HAP-1 (cell line): ENCODE measurements at regions not wholly inside any gene's neighbourhood (a gene's known extent, or its start where the extent isn't known, plus 50 kb on each side); places are given as distances from the start of the nearest gene placed in this dataset.

Source experiments
- DNase-seq, 2 experiments: peaks; one replicate each; pipeline ENCODE4 v3.0.0-alpha.2; 2016 to 2020; ENCODE audit warnings: low spot score in 2 of 2
- H3K27me3 ChIP-seq: fragments of 250-450 bp; sonication (Bioruptor Pico); 2 replicates; pipeline ENCODE4 v1.5.1; 2020; ENCODE audit warnings: low read depth, mild to moderate bottlenecking, moderate library complexity
- H3K36me3 ChIP-seq: fragments of 250-450 bp; sonication (Bioruptor Pico); replicated peaks from 2 replicates; pipeline ENCODE4 v1.5.1; 2020; ENCODE audit warnings: mild to moderate bottlenecking
- H3K4me1 ChIP-seq: fragments of 250-450 bp; sonication (Bioruptor Pico); 2 replicates; pipeline ENCODE4 v1.5.1; 2020; ENCODE audit warnings: mild to moderate bottlenecking
- H3K4me3 ChIP-seq: fragments of 250-450 bp; sonication (Bioruptor Pico); 2 replicates; pipeline ENCODE4 v1.5.1; 2020; ENCODE audit warnings: mild to moderate bottlenecking, moderate library complexity
- H3K9me3 ChIP-seq: fragments of 250-450 bp; sonication (Bioruptor Pico); 2 replicates; pipeline ENCODE4 v1.5.1; 2020; ENCODE audit warnings: mild to moderate bottlenecking, moderate library complexity
- in situ Hi-C: fragments of 300-500 bp; cut with MboI; formaldehyde crosslinking; loops from 3 replicates; pipeline ENCODE4 v1.14.3; 2020; ENCODE audit warnings: low sequenced_read_pairs, inconsistent platforms, mixed read lengths

DNA sequence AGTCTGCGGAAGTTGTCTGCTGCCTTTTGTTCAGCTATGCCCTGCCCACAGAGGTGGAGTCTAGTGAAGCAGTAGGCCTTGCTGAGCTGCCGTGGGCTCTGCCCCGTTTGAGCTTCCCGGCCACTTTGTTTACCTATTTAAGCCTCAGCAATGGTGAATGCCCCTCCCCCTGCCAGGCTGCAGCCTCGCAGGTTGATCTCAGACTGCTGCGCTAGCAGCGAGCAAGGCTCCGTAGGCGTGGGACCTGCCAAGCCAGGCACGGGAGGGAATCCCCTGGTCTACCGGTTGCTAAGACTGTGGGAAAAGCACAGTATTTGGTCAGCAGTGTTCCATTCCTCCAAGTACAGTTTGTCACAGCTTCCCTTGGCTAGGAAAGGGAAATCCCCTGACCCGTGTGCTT is 143.6 kb downstream of the DYRK2 start:
- H3K4me3 ChIP-seq = no peak overlapping the region
- in situ Hi-C loops = no loop called here
- no peaks in the 10 kb centered on the region for H3K4me1 ChIP-seq
- H3K36me3 ChIP-seq = no peaks in the 10 kb centered on the region
- no peaks in the 10 kb centered on the region for H3K27me3 ChIP-seq
- H3K9me3 ChIP-seq = no peaks in the 10 kb centered on the region
- DNase-seq = no peak

DNA sequence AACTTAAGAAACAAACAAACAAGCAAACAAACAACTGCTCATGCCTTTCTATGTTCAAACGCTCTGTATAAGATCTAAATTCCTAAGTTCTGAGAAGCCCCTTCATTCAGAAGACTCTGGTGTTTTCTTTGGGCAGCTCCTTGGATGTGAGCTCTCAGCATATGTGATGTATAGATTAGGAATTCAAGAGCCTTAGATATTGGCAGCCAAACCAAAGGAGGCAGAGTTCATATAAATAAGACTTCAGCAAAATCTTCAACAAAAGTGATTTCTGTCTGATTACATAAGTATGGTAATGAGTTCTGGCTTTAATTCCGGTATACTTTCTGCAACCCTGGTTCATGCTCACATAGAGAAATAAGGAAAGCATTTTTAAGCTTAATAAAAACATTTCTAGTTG is 145.6 kb downstream of the DYRK2 start:
- in situ Hi-C loops = no loop called here
- no peaks in the 10 kb centered on the region for H3K4me1 ChIP-seq
- DNase-seq = no peak

GRCh38 chr12:67795236-67795635 is 146.7 kb downstream of the DYRK2 start:
- in situ Hi-C loops = no loop called here
- Histone ChIP-seq H3K9me3 (no peaks in the 10 kb centered on the region), H3K27me3 (no peaks in the 10 kb centered on the region), H3K4me3 (no peak overlapping the region), H3K4me1 (no peaks in the 10 kb centered on the region), H3K36me3 (no peaks in the 10 kb centered on the region)
- DNase-seq = no peak

More for the DNA sequence above, 145.6 kb downstream of the DYRK2 start:
- H3K27me3 ChIP-seq = no peaks in the 10 kb centered on the region
- no peaks in the 10 kb centered on the region for H3K9me3 ChIP-seq
- H3K36me3 ChIP-seq = no peaks in the 10 kb centered on the region
- no peak overlapping the region for H3K4me3 ChIP-seq

DNA sequence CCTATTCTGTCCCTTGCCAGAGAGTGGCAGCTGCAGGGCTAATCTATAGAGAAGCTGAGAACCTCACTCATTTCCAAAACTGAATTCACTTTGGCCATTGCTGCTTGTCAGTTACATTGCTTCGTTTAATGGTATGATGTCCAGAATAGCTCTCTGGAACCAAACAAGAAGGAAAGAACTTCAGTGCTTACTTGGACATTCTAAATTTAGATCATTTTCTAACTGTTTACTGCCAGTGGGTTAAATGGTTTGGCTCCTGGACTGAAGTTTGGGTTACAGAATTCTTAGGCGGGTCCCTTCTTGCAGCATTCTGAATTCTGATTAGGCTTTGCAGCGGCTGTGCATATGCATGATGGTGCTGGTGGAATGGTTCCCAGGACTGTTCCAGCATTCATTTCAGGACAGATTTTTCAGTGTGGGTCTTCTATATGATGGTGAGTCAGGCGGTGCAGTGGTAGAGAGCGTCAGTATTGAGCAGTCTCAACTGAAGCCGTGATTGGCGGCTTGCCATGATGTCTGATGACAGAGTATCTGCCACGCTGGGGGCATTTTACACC is 148.7 kb downstream of the DYRK2 start:
- H3K9me3 ChIP-seq = no peaks in the 10 kb centered on the region
- H3K4me1 ChIP-seq = no peaks in the 10 kb centered on the region
- no peaks in the 10 kb centered on the region for H3K36me3 ChIP-seq
- no peaks in the 10 kb centered on the region for H3K27me3 ChIP-seq
- DNase-seq = no peak
- in situ Hi-C loops = no loop called here
- no peak overlapping the region for H3K4me3 ChIP-seq

DNA sequence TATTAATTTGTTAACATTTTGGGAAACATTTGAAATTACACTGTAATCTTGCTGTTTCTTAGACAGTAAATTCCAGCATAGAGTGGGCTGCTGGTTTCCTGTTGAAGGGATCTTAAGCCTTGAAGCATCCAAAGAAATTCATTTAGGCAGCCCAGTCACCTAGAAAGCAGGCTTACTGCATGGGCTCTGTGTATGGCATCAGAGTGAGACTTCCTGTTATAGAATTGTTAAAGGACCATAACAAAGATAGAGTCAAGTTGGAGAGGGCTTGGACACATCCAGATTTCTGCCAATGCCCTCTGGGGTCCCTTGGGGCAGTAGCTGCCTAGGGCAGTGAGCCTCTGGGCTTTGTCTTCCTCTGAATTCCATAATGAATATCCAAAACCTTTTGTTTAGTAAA is 149.2 kb downstream of the DYRK2 start:
- Histone ChIP-seq H3K4me1 (no peaks in the 10 kb centered on the region), H3K36me3 (no peaks in the 10 kb centered on the region), H3K4me3 (no peak overlapping the region), H3K27me3 (no peaks in the 10 kb centered on the region), H3K9me3 (no peaks in the 10 kb centered on the region)
- in situ Hi-C loops = no loop called here
- DNase-seq = no peak

DNA sequence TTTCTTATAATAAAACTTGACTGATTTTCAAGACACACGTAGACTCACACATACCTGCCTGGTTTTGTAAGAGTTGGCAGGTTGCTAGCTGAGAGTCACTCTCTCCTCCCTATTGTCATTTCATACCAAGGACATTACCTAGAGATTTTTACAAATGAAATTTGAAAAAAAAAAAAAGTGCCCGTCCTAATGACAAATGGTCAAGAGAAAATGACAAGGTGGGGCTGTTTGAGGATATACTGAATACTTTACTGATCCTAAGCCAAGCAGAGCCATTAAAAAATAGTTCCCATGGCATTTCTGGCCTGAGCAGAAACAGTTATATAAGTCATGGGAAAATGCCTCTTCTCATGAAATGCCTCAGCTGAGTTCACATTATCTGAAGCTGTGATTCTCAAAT is 150.2 kb downstream of the DYRK2 start:
- H3K27me3 ChIP-seq = no peaks in the 10 kb centered on the region
- DNase-seq = no peak
- H3K4me1 ChIP-seq = peaks cover 8% of the 10 kb centered on the region
- no peak overlapping the region for H3K4me3 ChIP-seq
- H3K9me3 ChIP-seq = no peaks in the 10 kb centered on the region
- in situ Hi-C loops = no loop called here
- H3K36me3 ChIP-seq = no peaks in the 10 kb centered on the region

DNA sequence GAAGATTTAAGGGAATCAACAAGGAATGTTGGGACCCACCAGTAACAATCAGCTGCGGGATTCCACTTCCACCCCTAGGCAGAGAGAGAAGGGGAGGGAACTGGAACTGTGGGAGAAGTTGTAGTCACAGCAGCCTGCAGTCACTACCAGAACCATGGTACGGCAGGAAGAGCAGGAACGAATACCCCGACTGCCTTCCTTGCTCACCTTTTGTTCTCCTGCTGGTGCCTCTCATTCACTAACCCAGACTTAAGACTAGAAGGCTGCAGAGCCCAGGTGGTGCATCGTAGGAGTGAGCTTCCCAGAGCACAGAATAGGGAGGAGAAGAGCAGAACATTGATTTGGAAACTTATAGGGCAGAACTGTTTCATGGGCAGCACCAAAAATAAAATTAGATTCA is 154.2 kb downstream of the DYRK2 start:
- in situ Hi-C loops = no loop called here
- no peak for DNase-seq
- Histone ChIP-seq H3K27me3 (no peaks in the 10 kb centered on the region), H3K9me3 (no peaks in the 10 kb centered on the region), H3K4me1 (peaks cover 11% of the 10 kb centered on the region), H3K36me3 (no peaks in the 10 kb centered on the region), H3K4me3 (no peak overlapping the region)

- DNase-seq = peak; percentile 40 to 60
- Histone ChIP-seq H3K27me3 (no peaks in the 10 kb centered on the region), H3K36me3 (no peaks in the 10 kb centered on the region), H3K4me1 (peaks cover 11% of the 10 kb centered on the region), H3K4me3 (no peak overlapping the region), H3K9me3 (no peaks in the 10 kb centered on the region)
- in situ Hi-C loops = no loop called here
Measured at GRCh38 chr12:67803278-67803993, 154.9 kb downstream of the DYRK2 start.

GRCh38 chr12:67804168-67804567 is 155.6 kb downstream of the DYRK2 start:
- Histone ChIP-seq H3K36me3 (no peaks in the 10 kb centered on the region), H3K27me3 (no peaks in the 10 kb centered on the region), H3K4me1 (peaks cover 11% of the 10 kb centered on the region), H3K9me3 (no peaks in the 10 kb centered on the region), H3K4me3 (no peak overlapping the region)
- in situ Hi-C loops = no loop called here
- no peak for DNase-seq

DNA sequence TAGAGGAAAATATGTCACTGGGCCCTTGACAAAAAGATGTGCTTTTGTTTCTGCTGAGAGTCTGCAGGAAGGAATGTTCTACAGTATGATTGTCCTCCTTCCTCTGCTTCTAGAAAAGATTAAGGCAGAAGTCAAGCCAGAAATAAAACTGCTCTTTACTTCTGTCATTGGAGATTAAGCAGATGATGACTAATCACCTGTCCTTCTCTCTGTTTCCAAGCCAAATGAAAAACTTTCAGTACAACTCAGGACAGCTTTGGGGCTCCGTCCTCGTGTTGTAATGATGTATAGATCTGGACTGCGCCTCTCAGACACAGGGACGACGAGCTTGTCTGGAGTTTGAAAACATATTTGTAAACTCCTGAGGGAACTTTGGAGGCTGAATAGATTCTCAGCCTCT is 159.3 kb downstream of the DYRK2 start:
- H3K27me3 ChIP-seq = no peaks in the 10 kb centered on the region
- H3K36me3 ChIP-seq = no peaks in the 10 kb centered on the region
- DNase-seq = no peak
- no peaks in the 10 kb centered on the region for H3K9me3 ChIP-seq
- peaks cover 11% of the 10 kb centered on the region for H3K4me1 ChIP-seq
- H3K4me3 ChIP-seq = no peak overlapping the region
- in situ Hi-C loops = no loop called here

GRCh38 chr12:67810166-67810565 is 161.6 kb downstream of the DYRK2 start:
- H3K27me3 ChIP-seq = no peaks in the 10 kb centered on the region
- no peak overlapping the region for H3K4me3 ChIP-seq
- no peaks in the 10 kb centered on the region for H3K36me3 ChIP-seq
- no peaks in the 10 kb centered on the region for H3K9me3 ChIP-seq
- H3K4me1 ChIP-seq = no peaks in the 10 kb centered on the region
- in situ Hi-C loops = no loop called here
- DNase-seq = no peak

- Histone ChIP-seq H3K4me1 (no peaks in the 10 kb centered on the region), H3K36me3 (no peaks in the 10 kb centered on the region), H3K9me3 (no peaks in the 10 kb centered on the region), H3K4me3 (no peak overlapping the region), H3K27me3 (no peaks in the 10 kb centered on the region)
- in situ Hi-C loops = no loop called here
- no peak for DNase-seq
Measured at GRCh38 chr12:67811437-67812361, 163.2 kb downstream of the DYRK2 start.

GRCh38 chr12:67813456-67813904 is 164.9 kb downstream of the DYRK2 start:
- H3K9me3 ChIP-seq = no peaks in the 10 kb centered on the region
- no peaks in the 10 kb centered on the region for H3K4me1 ChIP-seq
- no peaks in the 10 kb centered on the region for H3K36me3 ChIP-seq
- no peak for DNase-seq
- H3K4me3 ChIP-seq = no peak overlapping the region
- H3K27me3 ChIP-seq = no peaks in the 10 kb centered on the region
- in situ Hi-C loops = no loop called here

DNA sequence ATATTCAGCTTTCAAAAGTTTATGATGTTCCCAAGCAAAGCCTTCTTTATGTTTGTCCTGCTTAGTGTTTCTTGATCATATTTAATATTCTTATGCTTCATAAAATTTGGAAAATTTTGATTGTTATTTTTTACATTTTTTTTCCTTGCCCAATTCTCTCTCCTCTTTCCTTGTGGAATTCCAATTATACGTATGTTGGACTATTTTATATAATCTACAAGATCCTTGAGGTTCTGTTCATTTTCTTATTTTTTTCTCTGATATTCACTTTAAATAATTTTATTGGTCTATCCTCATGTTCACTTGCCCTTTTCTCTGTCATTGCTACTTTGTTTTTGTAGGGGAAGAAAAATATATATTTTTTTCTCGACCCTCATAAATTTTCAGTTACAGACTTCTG is 167.7 kb downstream of the DYRK2 start:
- Histone ChIP-seq H3K4me1 (no peaks in the 10 kb centered on the region), H3K27me3 (no peaks in the 10 kb centered on the region), H3K36me3 (no peaks in the 10 kb centered on the region), H3K4me3 (no peak overlapping the region), H3K9me3 (no peaks in the 10 kb centered on the region)
- DNase-seq = no peak
- in situ Hi-C loops = no loop called here
